ENCODE measurements at regions not wholly inside any gene's neighbourhood (a gene's known extent, or its start where the extent isn't known, plus 50 kb on each side); places are given as distances from the start of the nearest gene placed in this dataset.
"Not testable (repeated sequence)": the region's sequence is repeated elsewhere in the genome, so short reads cannot be mapped to it uniquely, and the experiment has no call there.

- Histone ChIP-seq H3K9me3 (ENCODE audit: insufficient read depth, low read length) (no peaks in the 10 kb centered on the region), H3K4me3 (ENCODE audit: insufficient read length, low read depth) (no peak overlapping the region), H3K9ac (ENCODE audit: insufficient read length, low read depth) (no peak overlapping the region), H3K36me3 (ENCODE audit: insufficient read depth, insufficient read length, low read length) (no peaks in the 10 kb centered on the region), H3K4me1 (ENCODE audit: insufficient read depth, insufficient read length) (no peaks in the 10 kb centered on the region), H3K27me3 (ENCODE audit: insufficient read depth, insufficient read length) (no peaks in the 10 kb centered on the region)
- no peak for DNase-seq (ENCODE audit: low read depth, low spot score)
- TF ChIP-seq ZNF274 (IDR thresholded peaks at IDR 0.05; ENCODE audit: low read depth, low read length), result no peak
- no peak for TF ChIP-seq YY1 (IDR thresholded peaks at IDR 0.05; ENCODE audit: insufficient read depth, insufficient read length)
- no peak for TF ChIP-seq SUZ12 (IDR thresholded peaks at IDR 0.05; ENCODE audit: extremely low read depth, insufficient read depth, insufficient read length)
Measured at GRCh38 chr12:73863546-73863945, 674.1 kb upstream of the ATXN7L3B start.

GRCh38 chr12:73867147-73867546 lies 670.5 kb upstream of the ATXN7L3B start:
- Histone ChIP-seq H3K4me1 (ENCODE audit: insufficient read depth, insufficient read length) (no peaks in the 10 kb centered on the region), H3K4me3 (ENCODE audit: insufficient read length, low read depth) (no peak overlapping the region), H3K9ac (ENCODE audit: insufficient read length, low read depth) (no peak overlapping the region), H3K9me3 (ENCODE audit: insufficient read depth, low read length) (no peaks in the 10 kb centered on the region), H3K36me3 (ENCODE audit: insufficient read depth, insufficient read length, low read length) (no peaks in the 10 kb centered on the region), H3K27me3 (ENCODE audit: insufficient read depth, insufficient read length) (no peaks in the 10 kb centered on the region)
- no peak for DNase-seq (ENCODE audit: low read depth, low spot score)
- TF ChIP-seq ZNF274 (IDR thresholded peaks at IDR 0.05; ENCODE audit: low read depth, low read length) (no peak), YY1 (IDR thresholded peaks at IDR 0.05; ENCODE audit: insufficient read depth, insufficient read length) (no peak), SUZ12 (IDR thresholded peaks at IDR 0.05; ENCODE audit: extremely low read depth, insufficient read depth, insufficient read length) (no peak)

GRCh38 chr12:73877291-73877690 lies 660.3 kb upstream of the ATXN7L3B start:
- DNase-seq (ENCODE audit: low read depth, low spot score); H3K9me3 ChIP-seq (ENCODE audit: insufficient read depth, low read length); H3K36me3 ChIP-seq (ENCODE audit: insufficient read depth, insufficient read length, low read length); H3K4me1 ChIP-seq (ENCODE audit: insufficient read depth, insufficient read length); H3K27me3 ChIP-seq (ENCODE audit: insufficient read depth, insufficient read length); H3K4me3 ChIP-seq (ENCODE audit: insufficient read length, low read depth); H3K9ac ChIP-seq (ENCODE audit: insufficient read length, low read depth): not testable (repeated sequence)

GRCh38 chr12:73892201-73892600 lies 645.4 kb upstream of the ATXN7L3B start:
- Histone ChIP-seq H3K36me3 (ENCODE audit: insufficient read depth, insufficient read length, low read length) (no peaks in the 10 kb centered on the region), H3K27me3 (ENCODE audit: insufficient read depth, insufficient read length) (no peaks in the 10 kb centered on the region), H3K9ac (ENCODE audit: insufficient read length, low read depth) (no peak overlapping the region), H3K9me3 (ENCODE audit: insufficient read depth, low read length) (no peaks in the 10 kb centered on the region), H3K4me1 (ENCODE audit: insufficient read depth, insufficient read length) (no peaks in the 10 kb centered on the region), H3K4me3 (ENCODE audit: insufficient read length, low read depth) (no peak overlapping the region)
- no peak for TF ChIP-seq SUZ12 (IDR thresholded peaks at IDR 0.05; ENCODE audit: extremely low read depth, insufficient read depth, insufficient read length)
- no peak for TF ChIP-seq YY1 (IDR thresholded peaks at IDR 0.05; ENCODE audit: insufficient read depth, insufficient read length)
- TF ChIP-seq ZNF274 (IDR thresholded peaks at IDR 0.05; ENCODE audit: low read depth, low read length), result no peak
- DNase-seq (ENCODE audit: low read depth, low spot score), result no peak

- Histone ChIP-seq H3K9me3 (ENCODE audit: insufficient read depth, low read length) (no peaks in the 10 kb centered on the region), H3K36me3 (ENCODE audit: insufficient read depth, insufficient read length, low read length) (no peaks in the 10 kb centered on the region), H3K4me3 (ENCODE audit: insufficient read length, low read depth) (no peak overlapping the region), H3K27me3 (ENCODE audit: insufficient read depth, insufficient read length) (no peaks in the 10 kb centered on the region), H3K9ac (ENCODE audit: insufficient read length, low read depth) (no peak overlapping the region), H3K4me1 (ENCODE audit: insufficient read depth, insufficient read length) (no peaks in the 10 kb centered on the region)
- DNase-seq (ENCODE audit: low read depth, low spot score), result no peak
- TF ChIP-seq YY1 (IDR thresholded peaks at IDR 0.05; ENCODE audit: insufficient read depth, insufficient read length), result no peak
- TF ChIP-seq SUZ12 (IDR thresholded peaks at IDR 0.05; ENCODE audit: extremely low read depth, insufficient read depth, insufficient read length), result no peak
- no peak for TF ChIP-seq ZNF274 (IDR thresholded peaks at IDR 0.05; ENCODE audit: low read depth, low read length)
Measured at GRCh38 chr12:73898645-73899044, 639.0 kb upstream of the ATXN7L3B start.

GRCh38 chr12:73902260-73902659 lies 635.4 kb upstream of the ATXN7L3B start:
- Histone ChIP-seq H3K4me1 (ENCODE audit: insufficient read depth, insufficient read length) (no peaks in the 10 kb centered on the region), H3K27me3 (ENCODE audit: insufficient read depth, insufficient read length) (no peaks in the 10 kb centered on the region), H3K9ac (ENCODE audit: insufficient read length, low read depth) (no peak overlapping the region), H3K9me3 (ENCODE audit: insufficient read depth, low read length) (no peaks in the 10 kb centered on the region), H3K4me3 (ENCODE audit: insufficient read length, low read depth) (no peak overlapping the region), H3K36me3 (ENCODE audit: insufficient read depth, insufficient read length, low read length) (no peaks in the 10 kb centered on the region)
- DNase-seq (ENCODE audit: low read depth, low spot score), result no peak
- no peak for TF ChIP-seq YY1 (IDR thresholded peaks at IDR 0.05; ENCODE audit: insufficient read depth, insufficient read length)
- TF ChIP-seq SUZ12 (IDR thresholded peaks at IDR 0.05; ENCODE audit: extremely low read depth, insufficient read depth, insufficient read length), result no peak
- no peak for TF ChIP-seq ZNF274 (IDR thresholded peaks at IDR 0.05; ENCODE audit: low read depth, low read length)

- DNase-seq (ENCODE audit: low read depth, low spot score), result no peak
- no peaks in the 10 kb centered on the region for H3K27me3 ChIP-seq (ENCODE audit: insufficient read depth, insufficient read length)
- H3K9me3 ChIP-seq (ENCODE audit: insufficient read depth, low read length), result no peaks in the 10 kb centered on the region
- H3K9ac ChIP-seq (ENCODE audit: insufficient read length, low read depth), result no peak overlapping the region
- TF ChIP-seq ZNF274 (IDR thresholded peaks at IDR 0.05; ENCODE audit: low read depth, low read length), result no peak
- no peak for TF ChIP-seq SUZ12 (IDR thresholded peaks at IDR 0.05; ENCODE audit: extremely low read depth, insufficient read depth, insufficient read length)
- no peak for TF ChIP-seq YY1 (IDR thresholded peaks at IDR 0.05; ENCODE audit: insufficient read depth, insufficient read length)
- no peaks in the 10 kb centered on the region for H3K4me1 ChIP-seq (ENCODE audit: insufficient read depth, insufficient read length)
- no peak overlapping the region for H3K4me3 ChIP-seq (ENCODE audit: insufficient read length, low read depth)
- H3K36me3 ChIP-seq (ENCODE audit: insufficient read depth, insufficient read length, low read length), result no peaks in the 10 kb centered on the region
Measured at GRCh38 chr12:73906757-73907156, 630.9 kb upstream of the ATXN7L3B start.

- no peak for TF ChIP-seq YY1 (IDR thresholded peaks at IDR 0.05; ENCODE audit: insufficient read depth, insufficient read length)
- DNase-seq (ENCODE audit: low read depth, low spot score), result peak; percentile 2
- Histone ChIP-seq H3K4me1 (ENCODE audit: insufficient read depth, insufficient read length) (no peaks in the 10 kb centered on the region), H3K4me3 (ENCODE audit: insufficient read length, low read depth) (no peak overlapping the region), H3K9ac (ENCODE audit: insufficient read length, low read depth) (no peak overlapping the region), H3K27me3 (ENCODE audit: insufficient read depth, insufficient read length) (no peaks in the 10 kb centered on the region), H3K9me3 (ENCODE audit: insufficient read depth, low read length) (no peaks in the 10 kb centered on the region), H3K36me3 (ENCODE audit: insufficient read depth, insufficient read length, low read length) (no peaks in the 10 kb centered on the region)
Measured at GRCh38 chr12:73935817-73936216, 601.8 kb upstream of the ATXN7L3B start.
